ENCODE measurements at regions not wholly inside any gene's neighbourhood (a gene's known extent, or its start where the extent isn't known, plus 50 kb on each side); places are given as distances from the start of the nearest gene placed in this dataset.
A peak's percentile ranks its signal among the peaks of the same experiment; 100 is the strongest.
"Not testable (repeated sequence)": the region's sequence is repeated elsewhere in the genome, so short reads cannot be mapped to it uniquely, and the experiment has no call there.

- no peak for DNase-seq
- intact Hi-C loops (cut with DNase I) = no loop called here
- ATAC-seq = no peak
Observed at GRCh38 chr12:32010631-32011336, 51.6 kb downstream of the RESF1 start.

GRCh38 chr12:32012249-32012785 lies 53.1 kb downstream of the RESF1 start:
- ATAC-seq (no peak), DNase-seq (no peak)
- intact Hi-C loops (cut with DNase I) = no loop called here

- intact Hi-C loops (cut with DNase I) = no loop called here
- DNase-seq (no peak), ATAC-seq (no peak)
Observed at GRCh38 chr12:32015036-32015435, 55.8 kb downstream of the RESF1 start.

GRCh38 chr12:32016680-32017482 lies 57.7 kb downstream of the RESF1 start:
- intact Hi-C loops (cut with DNase I) = no loop called here
- ATAC-seq (no peak), DNase-seq (no peak)

- no peak for DNase-seq
- intact Hi-C loops (cut with DNase I) = no loop called here
- no peak for ATAC-seq
Observed at GRCh38 chr12:32021346-32021773, 62.1 kb downstream of the RESF1 start.

GRCh38 chr12:32022387-32022786 lies 63.2 kb downstream of the RESF1 start:
- intact Hi-C loops (cut with DNase I); DNase-seq; ATAC-seq: not testable (repeated sequence)

GRCh38 chr12:32023861-32024260 lies 64.6 kb downstream of the RESF1 start:
- intact Hi-C loops (cut with DNase I); DNase-seq; ATAC-seq: not testable (repeated sequence)

- no peak for DNase-seq
- no peak for ATAC-seq
- intact Hi-C loops (cut with DNase I) = no loop called here
Observed at GRCh38 chr12:32024884-32025592, 65.8 kb downstream of the RESF1 start.

GRCh38 chr12:32025906-32026305 lies 66.7 kb downstream of the RESF1 start:
- DNase-seq = no peak
- intact Hi-C loops (cut with DNase I) = no loop called here
- ATAC-seq = no peak

- intact Hi-C loops (cut with DNase I) = no loop called here
- ATAC-seq (no peak), DNase-seq (no peak)
Observed at GRCh38 chr12:32027684-32028365, 68.6 kb downstream of the RESF1 start.

- DNase-seq (no peak), ATAC-seq (no peak)
- intact Hi-C loops (cut with DNase I) = no loop called here
Observed at GRCh38 chr12:32030151-32030550, 70.9 kb downstream of the RESF1 start.

- intact Hi-C loops (cut with DNase I) = no loop called here
- DNase-seq (no peak), ATAC-seq (no peak)
Observed at GRCh38 chr12:32030676-32031075, 71.5 kb downstream of the RESF1 start.

- ATAC-seq (peak in 1 of 2 donors; percentile 75), DNase-seq (no peak)
- intact Hi-C loops (cut with DNase I) = no loop called here
Observed at GRCh38 chr12:32031109-32031508, 71.9 kb downstream of the RESF1 start.

- no peak for ATAC-seq
- intact Hi-C loops (cut with DNase I) = no loop called here
- DNase-seq = no peak
Observed at GRCh38 chr12:32032205-32032810, 73.1 kb downstream of the RESF1 start.

GRCh38 chr12:32033406-32033805 lies 73.2 kb upstream of the BICD1 start:
- intact Hi-C loops (cut with DNase I) = no loop called here
- DNase-seq (no peak), ATAC-seq (no peak)

- ATAC-seq (no peak), DNase-seq (no peak)
- intact Hi-C loops (cut with DNase I) = no loop called here
Observed at GRCh38 chr12:32034045-32034444, 72.6 kb upstream of the BICD1 start.

- intact Hi-C loops (cut with DNase I) = no loop called here
- no peak for DNase-seq
- no peak for ATAC-seq
Observed at GRCh38 chr12:32036477-32037263, 70.0 kb upstream of the BICD1 start.

GRCh38 chr12:32039347-32039746 lies 67.3 kb upstream of the BICD1 start:
- ATAC-seq = peak in 1 of 2 donors; percentile 76
- no peak for DNase-seq
- intact Hi-C loops (cut with DNase I) = no loop called here
